HG02642 (cell line): ENCODE measurements at regions not wholly inside any gene's neighbourhood (a gene's known extent, or its start where the extent isn't known, plus 50 kb on each side); places are given as distances from the start of the nearest gene placed in this dataset.
A peak's percentile ranks its signal among the peaks of the same experiment; 100 is the strongest.

Source experiments
- ATAC-seq: cut with Tn5 transposase; IDR thresholded peaks from one replicate; pipeline ENCODE4 v1.9.1; 2021; ENCODE audit warnings: mild to moderate bottlenecking; ENCODE audit not compliant: unreplicated experiment, poor library complexity

DNA sequence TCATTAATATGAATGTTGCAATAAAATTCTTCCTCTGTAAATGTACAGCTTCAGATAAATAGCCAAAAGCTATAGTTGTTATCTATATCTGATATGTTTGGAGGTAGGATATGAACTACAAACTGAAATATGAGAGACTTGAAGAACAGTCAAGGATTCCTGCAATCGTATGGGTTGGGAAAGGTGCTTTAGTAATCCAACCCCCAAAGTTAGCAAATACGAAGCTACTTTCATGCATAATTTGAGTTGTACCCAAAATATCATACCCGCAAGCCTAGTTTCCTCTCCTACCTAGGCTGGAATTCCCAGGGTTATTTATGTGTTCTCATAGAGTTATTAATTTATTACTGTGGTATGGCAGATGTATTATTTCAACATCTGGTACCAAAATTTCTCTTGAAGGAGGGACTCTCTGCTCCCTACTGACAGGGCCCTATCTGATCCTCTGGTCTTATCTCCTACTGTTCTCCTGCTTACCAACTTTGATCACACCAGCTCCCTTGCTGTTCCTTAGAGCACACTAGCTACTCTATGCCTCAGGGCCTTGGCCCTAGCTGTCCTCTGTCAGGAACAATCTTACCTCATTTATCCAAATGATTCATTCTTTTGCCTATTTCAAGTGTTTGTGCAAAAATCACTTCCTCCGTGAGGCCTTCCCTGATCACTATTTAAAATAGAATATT is 140.4 kb upstream of the CCDC54 start:
- no peak for ATAC-seq

DNA sequence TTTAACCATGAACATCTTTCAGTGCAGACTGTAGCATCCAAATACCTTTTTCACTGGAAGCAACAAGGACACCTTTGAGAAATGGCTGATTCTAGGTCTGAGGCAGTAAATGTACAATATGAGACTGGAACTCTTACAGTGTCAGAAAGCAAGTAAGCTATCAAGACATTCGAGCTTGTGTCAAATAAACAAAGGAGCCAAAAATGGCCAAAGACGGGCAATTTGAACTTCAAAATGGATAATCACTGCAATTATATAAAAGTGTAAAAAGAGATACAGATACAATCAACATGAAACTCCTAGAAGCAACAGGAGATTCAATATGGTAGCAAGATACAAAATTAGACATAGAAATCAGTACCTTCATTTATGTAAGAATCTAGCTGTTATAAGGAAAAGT is 138.5 kb upstream of the CCDC54 start:
- no peak for ATAC-seq

DNA sequence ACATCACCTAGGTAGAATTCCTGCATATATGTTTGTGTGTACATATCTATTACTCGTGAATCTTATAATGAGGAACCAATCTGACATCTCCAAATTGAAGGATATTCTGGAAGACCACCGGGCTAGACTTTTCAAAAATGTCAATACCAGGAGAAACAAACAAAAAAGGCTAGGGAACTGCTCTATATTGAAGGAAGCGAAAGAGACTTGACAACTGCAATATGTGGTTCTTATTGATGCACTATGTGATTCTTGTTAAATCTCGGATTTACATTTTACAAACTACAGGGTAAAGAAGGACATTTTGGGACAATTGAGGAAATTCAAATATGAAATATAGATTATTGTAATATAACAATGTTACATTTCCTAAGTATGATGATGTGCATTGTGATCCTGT is 137.5 kb upstream of the CCDC54 start:
- no peak for ATAC-seq

DNA sequence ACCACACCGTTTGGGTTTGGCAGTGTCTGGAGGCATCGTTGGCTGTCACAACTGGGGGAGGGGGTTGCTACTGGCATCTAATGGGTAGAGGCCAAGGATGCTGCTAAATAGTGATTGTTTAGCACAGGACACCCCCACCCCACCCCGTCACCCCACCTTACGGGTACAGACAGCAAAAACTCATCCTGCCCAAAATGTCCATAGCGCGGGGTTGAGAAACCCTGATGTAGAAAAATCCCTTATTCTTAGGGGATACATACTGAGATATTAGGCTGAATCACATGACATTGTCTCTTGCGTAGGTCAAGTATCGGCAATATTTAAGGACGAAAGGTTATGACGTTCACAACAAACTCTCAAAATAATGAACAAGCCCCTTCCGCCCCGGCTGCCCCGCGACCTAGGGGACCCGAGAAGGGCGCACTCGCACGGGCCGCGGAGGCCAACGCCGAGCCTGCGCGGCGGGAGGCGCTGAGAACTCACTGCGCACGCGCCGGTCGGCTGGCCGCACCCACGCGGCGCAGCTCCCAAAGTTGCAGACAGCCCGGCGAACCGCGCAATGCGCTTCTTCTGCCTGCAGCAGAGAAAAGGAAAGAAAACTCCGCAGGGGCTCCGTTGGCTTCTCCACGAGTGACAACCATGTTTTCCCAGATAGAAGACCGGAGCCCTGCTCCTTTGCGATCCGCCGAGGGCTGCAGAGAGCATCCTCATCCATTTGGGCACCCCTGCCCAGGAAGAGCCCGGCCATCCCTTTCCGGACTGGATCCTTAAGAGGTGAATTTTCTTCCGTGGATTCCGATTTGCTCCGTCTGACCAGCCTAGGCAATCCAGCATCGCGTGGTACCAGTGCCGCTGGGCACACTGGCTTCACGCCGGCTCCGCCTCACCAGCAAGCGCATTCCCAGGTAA is 136.8 kb upstream of the CCDC54 start:
- ATAC-seq, result peak; percentile 95

DNA sequence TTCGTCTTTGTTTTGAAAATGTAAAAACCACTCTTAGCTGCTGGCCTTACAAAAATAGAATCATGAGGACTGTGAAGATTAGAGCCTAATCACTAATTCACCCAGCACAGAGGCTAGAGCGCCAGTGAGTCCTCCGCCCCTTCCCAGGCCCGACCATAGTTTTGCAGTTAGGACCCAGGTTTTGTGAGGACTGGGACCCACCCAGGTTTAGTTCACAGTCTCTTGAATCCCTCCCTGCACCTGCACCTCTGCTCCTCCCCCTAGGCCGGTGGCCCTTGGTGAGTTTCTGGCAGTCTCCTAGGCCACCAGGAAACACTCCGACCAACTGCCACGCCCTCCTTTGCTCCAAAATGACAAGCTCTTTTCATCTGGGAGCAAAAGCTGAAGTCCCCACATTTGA is 136.0 kb upstream of the CCDC54 start:
- peak; percentile 36 for ATAC-seq

DNA sequence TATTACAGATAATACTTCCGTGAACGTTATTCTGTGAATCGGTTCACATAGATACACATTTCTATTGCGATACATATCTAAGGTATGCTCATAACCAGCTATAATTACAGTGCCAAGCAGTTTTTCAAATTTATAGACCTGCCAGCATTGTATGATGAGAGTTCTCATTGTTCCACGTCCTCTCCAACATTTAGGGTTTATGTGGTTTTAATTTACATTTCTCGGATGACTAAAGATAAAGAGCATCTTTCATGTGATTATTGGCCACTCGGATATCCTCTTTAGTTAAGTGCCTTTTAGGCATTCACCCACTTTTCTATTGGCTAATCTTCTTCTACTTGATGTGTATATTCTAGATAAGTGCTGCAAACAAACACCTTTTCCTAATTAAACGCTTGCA is 134.7 kb upstream of the CCDC54 start:
- no peak for ATAC-seq

DNA sequence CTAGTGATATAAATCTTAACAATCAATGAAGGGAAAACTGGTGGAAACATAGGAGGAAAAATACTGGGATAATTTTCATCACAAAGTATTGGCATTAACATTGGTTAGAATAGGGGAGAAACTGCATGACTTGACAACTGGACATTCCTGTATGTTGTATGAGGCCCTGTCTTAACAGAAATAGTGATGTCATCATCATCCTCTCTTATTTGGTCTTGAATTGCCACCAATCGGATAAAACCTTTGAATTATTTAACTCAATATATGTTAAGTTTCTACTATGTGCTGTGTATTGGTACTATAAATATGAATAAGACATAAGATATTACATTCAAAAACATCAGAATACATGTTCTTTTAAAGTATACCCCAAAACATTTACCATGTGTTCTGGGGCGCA is 130.1 kb upstream of the CCDC54 start:
- ATAC-seq, result no peak

DNA sequence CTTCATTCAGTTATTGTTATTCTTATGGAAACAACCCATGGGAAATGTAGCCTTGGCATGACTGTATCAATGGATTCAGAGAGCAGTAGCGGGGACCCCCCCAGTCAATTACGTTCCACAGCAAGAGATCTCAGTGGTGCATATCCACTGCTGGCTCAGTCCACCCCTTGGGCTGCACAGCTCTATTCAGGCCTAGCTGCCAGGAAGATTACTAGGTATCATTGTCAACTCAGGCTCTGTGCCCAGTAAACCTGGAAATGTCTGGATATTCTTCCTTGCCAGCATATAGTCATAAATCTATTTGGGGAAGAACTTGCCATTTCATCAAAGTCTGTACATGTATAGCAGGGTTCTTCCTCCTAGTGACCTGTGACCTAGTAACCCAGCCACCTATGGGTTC is 128.1 kb upstream of the CCDC54 start:
- no peak for ATAC-seq

DNA sequence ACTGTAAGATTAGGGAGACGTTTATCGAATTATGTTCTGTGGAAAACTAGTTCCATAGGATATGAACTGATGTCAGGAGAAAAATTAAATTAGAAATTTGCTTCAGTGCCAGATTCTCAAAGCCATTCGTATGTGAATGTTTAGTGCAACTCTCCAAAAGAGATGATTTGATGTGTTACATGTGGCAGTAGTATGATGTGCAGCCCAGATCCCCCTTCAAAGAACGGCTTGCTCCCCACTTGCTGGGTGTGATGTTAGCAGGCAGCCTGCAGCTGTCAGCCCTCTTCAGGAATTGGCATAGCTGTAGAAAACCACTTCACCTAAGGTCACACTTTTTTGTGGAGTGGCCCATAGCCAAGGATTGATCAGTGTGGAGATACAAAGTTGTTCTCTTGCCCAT is 127.0 kb upstream of the CCDC54 start:
- no peak for ATAC-seq

DNA sequence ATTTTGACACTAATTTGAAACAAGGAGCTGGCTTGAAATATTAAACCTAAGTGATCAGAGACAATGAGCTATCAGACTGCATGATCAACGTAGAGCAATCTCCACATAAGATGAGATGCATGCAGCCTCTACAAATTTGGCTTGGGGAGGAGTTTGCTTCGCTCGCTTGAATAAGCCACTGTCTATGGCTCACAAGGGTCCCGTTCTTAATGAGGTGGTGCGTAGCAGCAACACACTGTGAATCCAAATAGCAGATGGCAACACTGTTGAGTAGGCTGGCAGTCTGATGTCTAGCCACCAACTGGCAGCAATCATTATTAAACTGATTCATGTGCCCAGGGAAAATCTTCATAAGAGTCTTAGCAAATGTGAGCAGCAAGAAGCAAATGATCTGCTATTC is 125.4 kb upstream of the CCDC54 start:
- ATAC-seq, result no peak

DNA sequence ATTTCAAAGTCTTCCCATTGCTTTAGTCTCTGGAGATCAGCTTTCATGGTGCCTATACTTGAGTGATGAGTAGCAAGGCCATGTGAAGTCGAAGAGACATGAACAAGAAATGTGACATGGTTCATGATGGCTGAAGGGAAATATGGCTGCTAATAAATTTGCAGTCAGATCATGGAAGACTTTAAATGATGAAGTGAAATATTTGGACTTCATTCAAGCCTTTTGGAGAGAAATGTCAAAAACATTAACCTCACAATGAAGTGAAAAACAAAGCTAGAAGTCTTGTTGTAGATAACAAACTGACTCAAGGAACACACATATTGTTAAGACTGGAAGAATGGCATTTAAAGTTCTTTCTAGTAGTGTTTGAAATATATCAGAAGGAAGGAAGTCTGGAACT is 120.3 kb upstream of the CCDC54 start:
- no peak for ATAC-seq

DNA sequence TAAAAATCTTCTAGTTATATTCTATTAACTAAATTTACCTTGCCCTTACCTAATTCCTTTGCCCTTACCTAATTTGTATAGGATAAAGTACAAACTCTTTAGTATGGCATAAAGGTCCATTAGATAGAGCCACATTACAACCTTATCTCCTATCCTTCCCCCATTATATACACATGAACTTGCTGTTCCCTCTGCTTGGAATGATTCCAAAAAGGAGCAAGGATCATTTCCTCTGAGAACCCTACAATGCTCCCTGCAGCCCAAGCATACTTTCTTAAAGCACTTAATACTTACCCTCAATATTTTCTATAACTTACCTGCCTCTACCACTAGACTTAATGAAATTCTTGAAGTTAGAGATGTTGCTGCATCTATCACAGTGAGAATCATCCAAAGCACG is 118.9 kb upstream of the CCDC54 start:
- no peak for ATAC-seq

DNA sequence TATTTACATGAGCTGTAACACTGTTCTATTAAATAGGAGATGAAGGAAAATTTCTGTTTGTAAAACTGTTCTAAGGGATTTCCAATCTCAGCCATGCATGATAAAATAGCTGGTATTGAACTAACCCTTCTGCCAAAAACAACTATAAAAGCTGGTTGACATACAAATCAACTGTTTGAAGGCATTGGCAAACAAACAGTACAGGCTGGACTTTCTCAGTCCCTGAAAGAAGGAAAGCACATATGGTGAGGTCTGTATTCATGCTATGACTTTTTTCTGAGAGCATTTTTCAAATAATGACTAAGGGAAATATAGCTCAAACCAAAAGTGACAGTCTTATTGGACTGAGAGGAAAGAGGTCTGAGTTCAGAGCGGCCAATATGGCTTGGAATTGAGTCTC is 117.0 kb upstream of the CCDC54 start:
- ATAC-seq, result no peak

DNA sequence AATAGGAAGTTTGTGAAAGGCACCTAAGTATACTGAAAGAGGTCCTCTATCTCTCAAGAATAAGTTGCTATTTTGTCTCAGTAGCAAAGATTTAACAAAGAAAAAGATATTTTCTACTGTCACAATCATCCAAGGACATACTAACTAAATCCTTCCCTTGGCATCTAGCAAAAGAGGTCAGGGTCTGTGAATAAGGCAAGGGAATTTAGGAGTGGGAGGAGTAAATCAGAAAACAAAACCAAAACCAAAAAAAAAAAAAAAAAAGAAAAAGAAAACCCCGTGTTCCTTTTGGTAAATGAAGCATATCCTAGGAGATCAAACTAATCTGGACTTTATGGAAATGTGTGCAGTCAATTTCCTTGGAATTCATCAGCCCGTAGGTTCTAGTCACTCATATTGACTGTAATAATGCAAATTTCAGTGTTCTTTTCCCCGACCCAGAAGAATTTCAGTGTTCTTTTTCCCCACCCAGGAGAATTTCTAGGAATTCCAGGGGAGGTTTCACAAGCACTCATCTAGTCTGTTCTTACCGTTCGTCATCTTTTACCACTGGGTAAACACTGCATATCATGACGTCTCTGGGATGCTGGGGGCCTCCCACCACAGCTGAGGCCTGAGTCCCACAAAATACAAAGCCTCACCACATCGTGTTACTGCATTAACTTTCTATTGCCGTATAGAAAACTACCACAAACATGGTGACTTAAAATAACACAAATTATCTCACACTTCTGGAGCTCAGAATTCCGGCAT is 113.8 kb upstream of the CCDC54 start:
- no peak for ATAC-seq

DNA sequence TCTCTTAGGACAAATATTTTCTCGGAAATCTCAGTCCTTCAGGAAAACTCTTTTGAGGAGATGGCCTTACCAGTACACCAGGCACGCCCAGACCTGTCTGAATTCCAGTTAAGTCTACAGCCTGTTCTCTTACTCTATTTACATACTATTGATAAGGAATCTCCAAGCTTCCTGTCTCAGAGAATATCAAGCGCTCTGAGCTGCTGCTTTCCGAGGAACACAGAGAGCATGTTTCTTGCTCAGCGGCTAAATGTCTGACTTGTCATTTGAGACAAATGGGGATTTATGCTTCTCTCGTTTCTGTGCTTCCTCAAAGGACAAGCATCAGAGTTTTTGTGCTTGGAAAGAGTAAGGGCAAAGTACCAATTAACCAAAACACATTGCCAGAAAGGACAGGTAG is 112.4 kb upstream of the CCDC54 start:
- no peak for ATAC-seq

DNA sequence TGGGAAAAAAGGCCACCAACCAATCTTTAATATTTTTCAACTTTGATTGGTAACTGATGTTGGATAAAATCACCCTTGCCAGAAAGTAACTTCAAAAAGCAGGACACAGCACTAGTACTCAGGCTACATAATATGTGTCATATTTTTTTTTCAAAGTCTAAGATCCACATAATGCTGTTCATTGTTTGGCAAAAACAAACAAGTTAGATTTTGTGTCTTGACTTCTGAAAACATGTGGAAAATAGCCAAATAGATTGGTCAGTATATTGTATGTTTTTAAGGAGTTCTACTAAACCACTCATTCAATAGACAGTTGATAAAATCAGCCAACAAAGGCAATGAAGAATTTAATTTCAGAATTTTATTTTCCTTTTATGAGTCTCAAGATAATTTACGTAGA is 111.7 kb upstream of the CCDC54 start:
- ATAC-seq, result no peak

DNA sequence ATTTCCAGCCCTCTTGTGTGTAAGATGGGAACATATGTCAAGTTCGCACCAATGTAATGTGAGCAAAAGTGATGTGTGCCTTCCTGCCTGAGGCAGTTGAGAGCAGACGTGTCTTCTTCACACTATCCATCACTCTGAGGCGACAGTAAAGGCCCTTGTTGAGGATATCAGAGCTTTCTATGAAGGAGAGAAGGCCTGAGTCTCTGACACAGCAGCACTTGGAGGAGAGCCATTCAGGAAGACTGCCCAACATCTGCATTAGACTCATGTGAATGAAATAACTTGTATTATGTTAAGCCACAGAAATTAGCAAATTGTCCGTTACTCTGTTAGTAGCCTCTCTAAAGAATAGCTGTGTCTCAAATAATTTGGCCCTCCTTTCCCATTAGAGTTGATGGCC is 108.8 kb upstream of the CCDC54 start:
- no peak for ATAC-seq

DNA sequence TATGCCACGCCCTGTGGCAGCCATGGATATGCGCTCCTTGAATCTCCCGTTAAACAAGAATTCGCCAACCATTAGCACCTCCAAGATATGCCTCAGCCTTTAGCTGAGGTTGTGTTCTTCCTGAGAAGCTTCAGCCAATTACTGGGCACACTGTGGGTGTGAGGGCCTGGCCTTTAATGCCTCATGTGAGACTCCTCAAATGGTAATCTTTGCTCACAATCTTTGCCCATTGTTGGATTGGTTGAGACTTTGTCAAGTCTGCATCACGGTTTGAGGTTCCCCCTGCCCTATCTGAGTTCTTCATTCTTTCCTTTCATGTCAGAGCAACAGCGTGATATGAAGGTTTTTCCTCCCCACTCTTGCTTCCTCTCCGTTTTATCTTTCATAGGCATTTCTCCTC is 108.1 kb upstream of the CCDC54 start:
- ATAC-seq, result no peak

DNA sequence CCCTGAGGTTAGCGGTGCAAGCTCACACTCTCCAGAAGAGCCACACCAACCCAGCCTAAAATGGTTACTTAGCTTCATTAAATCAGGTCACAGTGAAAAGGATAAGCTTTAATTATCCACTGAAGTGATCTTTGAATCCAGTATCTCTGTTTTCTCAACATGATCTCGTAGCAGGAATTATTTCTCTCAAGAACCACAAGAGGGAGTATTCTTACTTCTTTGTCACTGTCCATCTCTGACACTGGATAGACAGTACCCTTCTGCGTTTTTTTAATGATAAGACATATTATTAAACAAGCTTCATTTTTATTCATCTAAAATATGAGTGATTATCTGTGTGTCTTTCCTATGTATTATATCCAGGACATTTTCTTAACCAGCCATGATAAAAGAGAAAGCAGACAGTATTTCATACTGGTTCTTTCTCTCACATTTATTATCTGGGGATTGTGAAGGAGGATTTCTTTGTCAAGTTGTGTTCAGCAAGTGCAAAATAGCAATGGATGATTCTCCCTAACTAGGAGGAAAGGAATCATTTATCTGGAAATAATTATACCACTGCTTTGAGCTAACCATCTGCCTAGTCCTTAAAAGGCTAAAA is 105.4 kb upstream of the CCDC54 start:
- ATAC-seq, result no peak

DNA sequence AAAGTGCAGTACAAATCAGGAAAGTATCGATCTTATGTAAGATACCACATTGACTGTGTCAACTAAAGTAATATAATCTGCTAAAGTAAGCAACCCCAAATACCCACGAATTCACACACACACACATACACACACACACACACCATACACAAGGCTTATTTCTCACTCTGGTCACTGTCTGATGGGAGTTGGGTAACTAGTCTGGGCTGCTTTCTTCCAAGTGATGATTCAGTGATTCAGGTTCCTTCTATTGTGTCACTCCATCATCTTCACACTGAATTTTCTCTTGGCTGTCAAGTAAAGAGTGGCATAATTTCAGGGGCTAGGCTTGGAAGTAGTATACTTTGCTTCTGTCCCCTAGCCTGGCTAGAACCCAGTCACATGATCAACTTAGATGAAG is 104.8 kb upstream of the CCDC54 start:
- no peak for ATAC-seq

DNA sequence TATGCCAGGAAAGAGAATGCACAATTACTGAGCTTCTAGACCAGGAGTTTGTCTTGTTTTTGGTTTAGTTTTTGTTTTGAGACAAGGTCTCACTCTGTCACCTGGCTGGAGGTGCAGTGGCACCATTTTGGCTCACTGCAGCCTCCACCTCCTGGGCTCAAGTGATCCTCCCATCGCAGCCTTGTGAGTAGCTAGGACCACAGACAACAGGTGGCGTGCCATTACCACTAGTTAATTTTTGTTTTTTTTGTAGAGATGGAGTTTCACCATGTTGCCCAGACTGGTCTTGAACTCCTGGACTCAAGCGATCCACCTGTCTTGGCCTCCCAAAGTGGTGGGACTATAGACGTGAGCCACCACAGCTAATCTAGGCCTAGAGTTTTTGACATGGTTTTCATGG is 104.4 kb upstream of the CCDC54 start:
- ATAC-seq, result no peak
